ENCODE measurements at regions not wholly inside any gene's neighbourhood (a gene's known extent, or its start where the extent isn't known, plus 50 kb on each side); places are given as distances from the start of the nearest gene placed in this dataset.
A peak's percentile ranks its signal among the peaks of the same experiment; 100 is the strongest.

GRCh38 chr1:218027152-218027551 lies 257.9 kb upstream of the RRP15 start:
- DNase-seq = no peak

- DNase-seq = no peak
Measured at GRCh38 chr1:218030846-218031245, 254.2 kb upstream of the RRP15 start.

- no peak for DNase-seq
Measured at GRCh38 chr1:218031901-218032300, 253.2 kb upstream of the RRP15 start.

- no peak for DNase-seq
Measured at GRCh38 chr1:218034468-218034867, 250.6 kb upstream of the RRP15 start.

GRCh38 chr1:218048828-218049420 lies 236.2 kb upstream of the RRP15 start:
- no peak for DNase-seq

- DNase-seq = no peak
Measured at GRCh38 chr1:218049641-218050040, 235.5 kb upstream of the RRP15 start.

- DNase-seq = no peak
Measured at GRCh38 chr1:218058730-218059129, 226.4 kb upstream of the RRP15 start.

- DNase-seq = no peak
Measured at GRCh38 chr1:218064426-218064825, 220.7 kb upstream of the RRP15 start.

GRCh38 chr1:218066332-218066731 lies 218.8 kb upstream of the RRP15 start:
- DNase-seq = no peak

- no peak for DNase-seq
Measured at GRCh38 chr1:218068241-218068640, 216.9 kb upstream of the RRP15 start.

GRCh38 chr1:218069180-218069579 lies 215.9 kb upstream of the RRP15 start:
- no peak for DNase-seq

GRCh38 chr1:218073062-218073461 lies 212.0 kb upstream of the RRP15 start:
- no peak for DNase-seq

GRCh38 chr1:218078916-218079315 lies 206.2 kb upstream of the RRP15 start:
- DNase-seq = no peak

GRCh38 chr1:218079347-218079746 lies 205.7 kb upstream of the RRP15 start:
- DNase-seq = no peak

GRCh38 chr1:218079820-218080219 lies 205.3 kb upstream of the RRP15 start:
- DNase-seq = no peak

- no peak for DNase-seq
Measured at GRCh38 chr1:218080863-218081262, 204.2 kb upstream of the RRP15 start.

GRCh38 chr1:218081358-218081757 lies 203.7 kb upstream of the RRP15 start:
- DNase-seq = no peak

- no peak for DNase-seq
Measured at GRCh38 chr1:218090459-218090858, 194.6 kb upstream of the RRP15 start.

- no peak for DNase-seq
Measured at GRCh38 chr1:218101409-218101808, 183.7 kb upstream of the RRP15 start.

- no peak for DNase-seq
Measured at GRCh38 chr1:218108034-218108433, 177.1 kb upstream of the RRP15 start.

GRCh38 chr1:218112862-218113261 lies 172.2 kb upstream of the RRP15 start:
- DNase-seq = no peak

- DNase-seq = no peak
Measured at GRCh38 chr1:218123968-218124367, 161.1 kb upstream of the RRP15 start.

GRCh38 chr1:218135371-218135770 lies 149.7 kb upstream of the RRP15 start:
- DNase-seq = no peak

- DNase-seq = peak; percentile 53
Measured at GRCh38 chr1:218139761-218140160, 145.3 kb upstream of the RRP15 start.

GRCh38 chr1:218156595-218156994 lies 128.5 kb upstream of the RRP15 start:
- peak; percentile 79 for DNase-seq

- no peak for DNase-seq
Measured at GRCh38 chr1:218163371-218163770, 121.7 kb upstream of the RRP15 start.

Measured in DMS153 (cell line).